HL-60 (cell line): ENCODE measurements at regions not wholly inside any gene's neighbourhood (a gene's known extent, or its start where the extent isn't known, plus 50 kb on each side); places are given as distances from the start of the nearest gene placed in this dataset.

Experiments
- DNase-seq, 2 experiments: peaks; one replicate each; pipeline ENCODE4 v3.0.0-alpha.2; 2010 to 2020; ENCODE audit warnings: low read depth in 1 of 2, low spot score in 1 of 2
- H3K27ac ChIP-seq: fragments of 250-450 bp; sonication (Bioruptor Pico); replicated peaks from 2 replicates; pipeline ENCODE4 v1.5.1; 2020; ENCODE audit warnings: mild to moderate bottlenecking, moderate library complexity
- H3K27me3 ChIP-seq: fragments of 250-450 bp; sonication (Bioruptor Pico); 2 replicates; pipeline ENCODE4 v1.5.1; 2021; ENCODE audit warnings: mild to moderate bottlenecking, moderate library complexity; ENCODE audit not compliant: insufficient read depth, poor library complexity, severe bottlenecking
- H3K4me3 ChIP-seq: replicated peaks from 2 replicates; pipeline ENCODE4 v1.5.1; 2011; ENCODE audit warnings: mild to moderate bottlenecking, control low read depth, low read length; ENCODE audit not compliant: insufficient read depth
- CTCF ChIP-seq: IDR thresholded peaks from one replicate; pipeline ENCODE4 v1.5.1; 2011; ENCODE audit warnings: low read length, control low read depth, inconsistent platforms; ENCODE audit not compliant: insufficient read depth
- GABPA ChIP-seq: IDR thresholded peaks from 2 replicates; pipeline ENCODE4 v1.6.1; 2012; ENCODE audit warnings: low read depth
- POLR2AphosphoS5 ChIP-seq: IDR thresholded peaks from 2 replicates; pipeline ENCODE4 v1.6.1; 2012; ENCODE audit warnings: low read depth
- REST ChIP-seq: IDR thresholded peaks from 2 replicates; pipeline ENCODE4 v1.6.1; 2012; ENCODE audit warnings: low read depth; ENCODE audit not compliant: insufficient replicate concordance
- SPI1 ChIP-seq: IDR thresholded peaks from 2 replicates; pipeline ENCODE4 v1.6.1; 2012; ENCODE audit warnings: low read depth, mild to moderate bottlenecking, borderline replicate concordance

GRCh38 chr5:67478337-67478736 is 281.7 kb upstream of the CD180 start:
- no peak for DNase-seq
- Histone ChIP-seq H3K27me3 (no peaks in the 10 kb centered on the region), H3K4me3 (no peak overlapping the region), H3K27ac (no peak overlapping the region)
- TF ChIP-seq SPI1 (no peak), REST (no peak), GABPA (no peak), POLR2AphosphoS5 (no peak), CTCF (no peak)

GRCh38 chr5:67476995-67477394 is 280.4 kb upstream of the CD180 start:
- Histone ChIP-seq H3K27me3 (no peaks in the 10 kb centered on the region), H3K4me3 (no peak overlapping the region), H3K27ac (no peak overlapping the region)
- TF ChIP-seq REST: no peak
- no peak for TF ChIP-seq CTCF
- TF ChIP-seq SPI1: no peak
- TF ChIP-seq GABPA: no peak
- TF ChIP-seq POLR2AphosphoS5: no peak
- no peak for DNase-seq

GRCh38 chr5:67476531-67476930 is 279.9 kb upstream of the CD180 start:
- no peaks in the 10 kb centered on the region for H3K27me3 ChIP-seq
- no peak for TF ChIP-seq REST
- no peak for TF ChIP-seq GABPA
- TF ChIP-seq CTCF: no peak
- TF ChIP-seq SPI1: no peak
- TF ChIP-seq POLR2AphosphoS5: no peak
- no peak overlapping the region for H3K4me3 ChIP-seq
- DNase-seq: no peak
- H3K27ac ChIP-seq: no peak overlapping the region
